ENCODE measurements at regions not wholly inside any gene's neighbourhood (a gene's known extent, or its start where the extent isn't known, plus 50 kb on each side); places are given as distances from the start of the nearest gene placed in this dataset.

GRCh38 chr13:89568746-89569145, 1778.7 kb upstream of the MIR17HG start:
- CTCF ChIA-PET, result no interaction called here
- Mint-ChIP-seq H3K4me3 (no peak overlapping the region), H3K27me3 (ENCODE audit: low read depth) (no peaks in the 10 kb centered on the region), H3K27ac (no peak overlapping the region), H3K36me3 (peaks cover 34% of the 10 kb centered on the region), H3K9me3 (peaks cover 39% of the 10 kb centered on the region), H3K4me1 (0 out of 2 replicates have a peak, but pooled peaks cover 3% of the 10 kb centered on the region)
- ATAC-seq, result no peak
- POLR2A ChIA-PET, result interaction anchor here (0.5 kb wide), 1 partner anchor 232 kb away, joined by 3 read pairs; no protein-coding TSS in a partner anchor
- no peak for DNase-seq (ENCODE audit: low spot score)
- TF ChIP-seq USF1 (CRISPR knock-in tag; IDR thresholded peaks at IDR 0.05) (no peak), ATF2 (CRISPR knock-in tag; IDR thresholded peaks at IDR 0.05; ENCODE audit: borderline replicate concordance, low read depth) (no peak), GTF2I (CRISPR knock-in tag; conservative IDR thresholded peaks at IDR 0.05) (no peak), MLX (CRISPR knock-in tag; IDR thresholded peaks at IDR 0.05) (no peak), ARID4B (CRISPR knock-in tag; IDR thresholded peaks at IDR 0.05; ENCODE audit: borderline replicate concordance) (no peak), ZNF317 (CRISPR knock-in tag; IDR thresholded peaks at IDR 0.05; ENCODE audit: borderline replicate concordance, low read depth) (no peak), IRF1 (CRISPR knock-in tag; IDR thresholded peaks at IDR 0.05) (no peak), ATF6 (CRISPR knock-in tag; IDR thresholded peaks at IDR 0.05) (no peak)

GRCh38 chr13:89571676-89572075, 1775.8 kb upstream of the MIR17HG start:
- ATAC-seq (no peak), DNase-seq (ENCODE audit: low spot score) (no peak)
- H3K27ac Mint-ChIP-seq, result no peak overlapping the region
- peaks cover 57% of the 10 kb centered on the region for H3K9me3 Mint-ChIP-seq
- H3K27me3 Mint-ChIP-seq (ENCODE audit: low read depth), result no peaks in the 10 kb centered on the region
- ChIA-PET CTCF (no interaction called here), POLR2A (no interaction called here)
- peaks cover 37% of the 10 kb centered on the region for H3K36me3 Mint-ChIP-seq
- no peak overlapping the region for H3K4me3 Mint-ChIP-seq
- H3K4me1 Mint-ChIP-seq, result no peaks in the 10 kb centered on the region
- TF ChIP-seq EMX1 (CRISPR knock-in tag; IDR thresholded peaks at IDR 0.05) (no peak), MYBL2 (CRISPR knock-in tag; IDR thresholded peaks at IDR 0.05) (no peak), ZNF121 (CRISPR knock-in tag; IDR thresholded peaks at IDR 0.05) (no peak), NR2C2 (CRISPR knock-in tag; IDR thresholded peaks at IDR 0.05) (no peak), ZNF219 (CRISPR knock-in tag; IDR thresholded peaks at IDR 0.05; ENCODE audit: borderline replicate concordance) (no peak), USF1 (CRISPR knock-in tag; IDR thresholded peaks at IDR 0.05) (no peak), ZNF512 (CRISPR knock-in tag; IDR thresholded peaks at IDR 0.05; ENCODE audit: borderline replicate concordance) (no peak), ZNF281 (CRISPR knock-in tag; IDR thresholded peaks at IDR 0.05) (no peak), MXD4 (CRISPR knock-in tag; IDR thresholded peaks at IDR 0.05; ENCODE audit: borderline replicate concordance) (no peak), RORB (CRISPR knock-in tag; IDR thresholded peaks at IDR 0.05) (no peak), MLX (CRISPR knock-in tag; IDR thresholded peaks at IDR 0.05) (no peak)
